Vagina (tissue), 2 donors: ENCODE measurements at regions not wholly inside any gene's neighbourhood (a gene's known extent, or its start where the extent isn't known, plus 50 kb on each side); places are given as distances from the start of the nearest gene placed in this dataset.
A peak's percentile ranks its signal among the peaks of the same experiment; 100 is the strongest.

ENCODE experiments used
- DNase-seq, 2 donors: peaks; one replicate each; pipeline ENCODE4 v3.0.0-alpha.2; 2017; ENCODE audit errors: extremely low spot score in 2 of 2
- H3K27ac ChIP-seq: fragments of 200-600 bp; sonication (generic); one replicate; pipeline ENCODE4 v1.5.1; 2019
- H3K27me3 ChIP-seq: fragments of 200-600 bp; sonication (generic); one replicate; pipeline ENCODE4 v1.5.1; 2019
- H3K36me3 ChIP-seq, 2 donors: fragments of 200-600 bp; sonication (generic); one replicate each; pipeline ENCODE4 v1.5.1; 2017 to 2019
- H3K4me1 ChIP-seq: fragments of 200-600 bp; sonication (generic); one replicate; pipeline ENCODE4 v1.5.1; 2019
- H3K4me3 ChIP-seq, 2 donors: fragments of 200-600 bp; sonication (generic); 1 replicate in 1 of 2; 2 replicates in 1 of 2; pipeline ENCODE4 v1.5.1; 2016 to 2019
- H3K9me3 ChIP-seq: fragments of 200-600 bp; sonication (generic); one replicate; pipeline ENCODE4 v1.5.1; 2019
- POLR2A ChIP-seq, 2 donors: fragments of 450-650 bp; IDR thresholded peaks; one replicate each; pipeline ENCODE4 v1.6.1; 2017; ENCODE audit warnings: antibody characterized with exemption in 2 of 2, mild to moderate bottlenecking in 2 of 2, moderate library complexity in 2 of 2
- POLR2AphosphoS5 ChIP-seq, 2 donors: sonication (generic); formaldehyde crosslinking; IDR thresholded peaks; one replicate each; pipeline ENCODE4 v1.9.0; 2017; ENCODE audit warnings: antibody characterized with exemption in 2 of 2, mild to moderate bottlenecking in 2 of 2, low read depth in 1 of 2; ENCODE audit not compliant: insufficient read depth in 1 of 2
- intact Hi-C: fragments of 100-400 bp; cut with DNase I; formaldehyde crosslinking; loops from one replicate; pipeline ENCODE4 v1.15.1; 2023
- TF ChIP-seq, protein P1 (sequence below), 3 experiments: fragments of 450-650 bp in 2 of 3; fragments of 200-600 bp in 1 of 3; sonication (generic) in 1 of 3; IDR thresholded peaks; one replicate each; pipeline ENCODE4 v1.5.1; 2017 to 2019; ENCODE audit warnings: antibody characterized with exemption in 3 of 3, mild to moderate bottlenecking in 2 of 3, moderate library complexity in 2 of 3

DNA sequence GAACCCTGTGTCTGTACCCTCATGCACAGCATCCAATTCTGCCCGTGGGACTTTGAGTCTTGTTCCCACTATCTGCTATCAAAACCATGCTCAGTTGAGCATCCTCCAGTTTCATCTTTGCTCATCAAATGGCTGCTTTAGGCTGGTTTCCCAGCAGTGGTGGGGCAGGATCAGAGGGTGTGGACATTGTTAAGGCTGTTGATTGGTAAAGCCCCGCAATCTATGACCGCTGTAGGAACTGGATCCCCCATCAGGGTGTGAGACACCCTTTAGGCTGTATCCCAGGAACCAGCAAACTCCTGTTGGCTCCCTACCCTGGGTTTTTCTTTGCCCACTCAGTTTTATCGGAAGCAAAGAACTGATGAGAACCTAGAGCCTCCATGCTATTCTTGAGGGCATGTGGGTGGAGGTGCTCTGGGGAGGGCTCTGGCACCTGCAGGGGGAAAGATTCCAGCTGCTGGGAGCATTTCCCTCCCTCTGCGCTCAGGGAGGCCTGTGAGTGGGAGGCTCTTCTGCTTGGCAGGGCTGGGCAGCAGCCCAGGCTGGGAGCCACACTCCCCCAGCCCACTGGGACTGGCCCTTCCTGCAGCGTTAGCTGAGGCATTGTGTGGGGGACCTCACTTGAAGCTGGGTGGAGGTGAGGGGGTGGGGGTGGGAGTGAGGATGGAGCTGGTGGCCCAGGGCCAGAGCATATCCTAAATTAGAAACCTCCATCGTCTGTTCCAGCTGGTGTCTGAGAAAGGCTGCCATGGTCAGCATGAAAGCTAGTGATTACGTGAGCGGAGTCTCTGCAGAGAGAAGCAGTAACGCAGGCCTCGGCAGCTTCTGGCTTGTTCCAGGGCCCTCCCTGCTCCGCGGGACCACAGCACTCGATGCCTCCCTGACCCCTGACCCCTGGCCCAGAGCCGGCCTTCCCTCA, 160.6 kb downstream of the IRF8 start:
- DNase-seq, result no peak
- H3K27ac ChIP-seq, result peak overlapping the region; percentile 49
- intact Hi-C loops, result no loop called here
- no peak for TF ChIP-seq POLR2A (IDR thresholded peaks at IDR 0.05)
- peak in 1 of 2 donors; percentile 24 for TF ChIP-seq POLR2AphosphoS5 (IDR thresholded peaks at IDR 0.05; ENCODE audit: insufficient read depth in 1 of 2, low read depth in 1 of 2)
- no peaks in the 10 kb centered on the region for H3K27me3 ChIP-seq
- no peaks in the 10 kb centered on the region for H3K36me3 ChIP-seq
- H3K9me3 ChIP-seq, result no peaks in the 10 kb centered on the region
- peaks cover 6% of the 10 kb centered on the region for H3K4me1 ChIP-seq
- no peak overlapping the region for H3K4me3 ChIP-seq

DNA sequence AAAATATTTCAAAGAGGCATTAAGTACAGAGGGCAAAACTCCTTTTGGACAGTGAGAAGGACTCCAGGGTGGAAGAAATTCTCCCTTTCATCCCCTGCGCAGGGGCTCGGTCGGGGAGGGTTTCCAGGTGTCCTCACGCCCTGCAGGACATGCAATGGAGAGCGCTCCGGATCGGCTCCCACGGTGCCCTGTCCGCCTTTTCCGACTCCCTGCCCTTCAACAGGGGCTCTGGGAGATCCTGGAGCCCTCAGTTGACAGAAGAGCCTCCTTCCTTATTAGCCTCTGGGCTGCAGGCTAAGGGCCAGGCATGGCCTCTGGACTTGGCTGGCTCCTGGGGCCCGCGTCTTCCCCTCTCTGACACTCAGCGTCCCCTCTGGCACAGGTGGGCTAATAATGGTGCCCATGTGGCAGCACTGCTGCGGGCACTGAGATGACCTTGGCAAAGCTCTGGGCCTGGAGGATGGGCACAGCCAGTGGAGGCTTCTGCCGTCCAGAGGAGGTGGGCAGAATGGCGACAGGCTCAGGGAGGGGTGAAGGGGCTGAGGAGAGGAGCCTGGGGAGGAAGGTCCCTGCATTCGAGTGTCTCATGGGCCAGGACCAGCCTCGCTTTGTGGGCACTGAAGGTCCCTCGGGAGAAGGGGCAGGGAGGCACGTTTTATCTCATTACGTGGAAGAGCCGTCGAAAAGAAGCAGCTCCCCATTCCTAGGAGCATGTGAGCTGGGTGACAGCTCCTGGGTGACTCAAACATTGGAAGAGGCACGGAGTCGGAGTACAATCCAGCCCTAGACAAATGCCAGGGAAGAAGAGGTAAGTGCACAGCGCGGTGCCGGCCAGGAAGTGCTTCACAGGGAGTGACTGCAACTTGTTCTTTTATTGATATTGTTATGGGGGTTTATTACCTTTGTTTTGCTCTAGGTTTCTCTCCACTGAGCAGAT, 161.7 kb downstream of the IRF8 start:
- Histone ChIP-seq H3K27ac (peak overlapping the region; percentile 55), H3K9me3 (no peaks in the 10 kb centered on the region), H3K36me3 (no peaks in the 10 kb centered on the region), H3K27me3 (no peaks in the 10 kb centered on the region), H3K4me1 (peaks cover 6% of the 10 kb centered on the region), H3K4me3 (no peak overlapping the region)
- DNase-seq, result no peak
- intact Hi-C loops, result no loop called here
- TF ChIP-seq POLR2A (IDR thresholded peaks at IDR 0.05) (no peak), POLR2AphosphoS5 (IDR thresholded peaks at IDR 0.05; ENCODE audit: insufficient read depth in 1 of 2, low read depth in 1 of 2) (no peak)
- TF ChIP-seq, protein P1, sequence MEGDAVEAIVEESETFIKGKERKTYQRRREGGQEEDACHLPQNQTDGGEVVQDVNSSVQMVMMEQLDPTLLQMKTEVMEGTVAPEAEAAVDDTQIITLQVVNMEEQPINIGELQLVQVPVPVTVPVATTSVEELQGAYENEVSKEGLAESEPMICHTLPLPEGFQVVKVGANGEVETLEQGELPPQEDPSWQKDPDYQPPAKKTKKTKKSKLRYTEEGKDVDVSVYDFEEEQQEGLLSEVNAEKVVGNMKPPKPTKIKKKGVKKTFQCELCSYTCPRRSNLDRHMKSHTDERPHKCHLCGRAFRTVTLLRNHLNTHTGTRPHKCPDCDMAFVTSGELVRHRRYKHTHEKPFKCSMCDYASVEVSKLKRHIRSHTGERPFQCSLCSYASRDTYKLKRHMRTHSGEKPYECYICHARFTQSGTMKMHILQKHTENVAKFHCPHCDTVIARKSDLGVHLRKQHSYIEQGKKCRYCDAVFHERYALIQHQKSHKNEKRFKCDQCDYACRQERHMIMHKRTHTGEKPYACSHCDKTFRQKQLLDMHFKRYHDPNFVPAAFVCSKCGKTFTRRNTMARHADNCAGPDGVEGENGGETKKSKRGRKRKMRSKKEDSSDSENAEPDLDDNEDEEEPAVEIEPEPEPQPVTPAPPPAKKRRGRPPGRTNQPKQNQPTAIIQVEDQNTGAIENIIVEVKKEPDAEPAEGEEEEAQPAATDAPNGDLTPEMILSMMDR (IDR thresholded peaks at IDR 0.05), result no peak

DNA sequence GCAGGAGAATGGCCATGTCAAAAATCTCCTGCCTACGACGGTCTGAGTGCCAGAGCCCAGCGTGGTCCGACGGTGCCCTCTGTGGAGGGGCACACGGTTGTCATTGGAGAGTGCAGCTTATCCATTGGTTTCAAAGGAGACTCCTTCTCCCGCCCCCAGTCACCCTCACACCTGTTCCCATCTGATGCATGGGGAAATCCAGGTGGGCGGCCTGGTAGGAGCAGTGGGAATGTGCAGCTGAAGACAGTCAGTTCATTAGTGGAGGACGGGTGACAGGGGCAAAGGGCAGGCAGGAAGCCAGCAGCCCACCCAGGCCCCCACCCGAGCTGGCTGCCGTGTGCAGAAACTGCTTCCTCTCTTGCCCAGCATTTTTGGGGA, 162.3 kb downstream of the IRF8 start:
- Histone ChIP-seq H3K4me1 (peaks cover 6% of the 10 kb centered on the region), H3K36me3 (no peaks in the 10 kb centered on the region), H3K4me3 (no peak overlapping the region), H3K9me3 (no peaks in the 10 kb centered on the region), H3K27me3 (no peaks in the 10 kb centered on the region), H3K27ac (no peak overlapping the region)
- no peak for TF ChIP-seq POLR2A (IDR thresholded peaks at IDR 0.05)
- TF ChIP-seq, protein P1 (IDR thresholded peaks at IDR 0.05), result no peak
- TF ChIP-seq POLR2AphosphoS5 (IDR thresholded peaks at IDR 0.05; ENCODE audit: insufficient read depth in 1 of 2, low read depth in 1 of 2), result no peak
- intact Hi-C loops, result no loop called here
- DNase-seq, result no peak

DNA sequence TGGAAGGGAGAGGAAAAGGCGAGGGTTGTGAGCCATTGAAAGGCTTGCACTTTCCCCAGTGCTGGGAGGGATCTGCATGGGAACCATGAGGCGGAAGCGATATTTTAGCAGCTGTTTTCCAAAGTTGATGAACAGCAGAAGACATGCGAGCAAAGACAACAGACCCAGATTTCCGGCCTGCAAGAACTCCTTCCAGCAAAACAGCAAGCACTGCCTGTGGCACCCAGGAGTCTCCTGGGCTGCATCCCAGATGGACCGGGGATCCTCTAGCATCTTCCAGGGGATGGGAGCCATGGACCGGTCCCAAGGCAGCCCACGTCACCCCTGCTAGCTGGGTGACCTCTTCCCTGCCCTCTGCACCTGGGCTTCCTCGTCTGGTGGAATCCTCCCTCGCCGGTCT, 162.8 kb downstream of the IRF8 start:
- H3K4me1 ChIP-seq, result peaks cover 6% of the 10 kb centered on the region
- H3K27me3 ChIP-seq, result no peaks in the 10 kb centered on the region
- H3K27ac ChIP-seq, result no peak overlapping the region
- no peak for TF ChIP-seq POLR2AphosphoS5 (IDR thresholded peaks at IDR 0.05; ENCODE audit: insufficient read depth in 1 of 2, low read depth in 1 of 2)
- TF ChIP-seq POLR2A (IDR thresholded peaks at IDR 0.05), result no peak
- TF ChIP-seq, protein P1 (IDR thresholded peaks at IDR 0.05), result no peak
- no peak overlapping the region for H3K4me3 ChIP-seq
- intact Hi-C loops, result no loop called here
- H3K9me3 ChIP-seq, result no peaks in the 10 kb centered on the region
- H3K36me3 ChIP-seq, result no peaks in the 10 kb centered on the region
- DNase-seq, result no peak

DNA sequence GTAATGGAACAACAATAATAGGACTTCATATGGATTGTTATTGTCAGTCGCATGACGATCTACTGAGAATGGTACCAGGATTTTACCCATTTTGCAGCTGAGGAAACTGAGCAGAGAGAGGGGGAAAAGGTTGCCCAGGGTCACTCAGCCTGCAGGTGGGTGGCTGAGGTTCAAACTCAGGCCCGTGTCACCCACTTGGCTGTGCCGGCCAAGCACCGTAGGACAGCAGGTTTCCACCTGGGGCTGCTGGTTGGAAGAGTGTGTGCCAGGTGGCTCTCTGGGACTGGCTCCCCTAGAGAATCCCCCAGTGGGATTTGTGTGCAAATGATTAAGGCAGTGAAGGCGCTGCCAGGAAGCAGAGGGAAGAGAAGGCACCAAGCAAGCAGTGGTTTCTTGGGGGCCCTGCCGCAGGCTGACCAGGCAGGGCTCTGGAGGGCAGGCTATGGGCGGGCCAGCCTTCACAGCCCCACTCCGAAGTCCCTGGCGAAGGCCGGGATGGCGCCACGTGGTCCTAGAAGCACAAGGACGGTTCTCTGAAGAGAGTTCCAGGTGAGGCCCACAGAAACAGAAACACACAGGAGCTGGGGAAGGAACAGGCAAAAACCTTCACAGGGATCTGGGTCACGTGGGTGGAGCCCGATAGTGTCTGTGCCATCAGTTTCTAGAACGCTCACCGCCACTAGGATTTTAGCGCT, 163.5 kb downstream of the IRF8 start:
- no peaks in the 10 kb centered on the region for H3K36me3 ChIP-seq
- no peaks in the 10 kb centered on the region for H3K27me3 ChIP-seq
- no peak overlapping the region for H3K4me3 ChIP-seq
- DNase-seq, result no peak
- H3K9me3 ChIP-seq, result no peaks in the 10 kb centered on the region
- intact Hi-C loops, result no loop called here
- TF ChIP-seq, protein P1 (IDR thresholded peaks at IDR 0.05), result no peak
- TF ChIP-seq POLR2A (IDR thresholded peaks at IDR 0.05), result no peak
- no peak for TF ChIP-seq POLR2AphosphoS5 (IDR thresholded peaks at IDR 0.05; ENCODE audit: insufficient read depth in 1 of 2, low read depth in 1 of 2)
- peaks cover 6% of the 10 kb centered on the region for H3K4me1 ChIP-seq
- no peak overlapping the region for H3K27ac ChIP-seq
